ENCODE measurements at regions not wholly inside any gene's neighbourhood (a gene's known extent, or its start where the extent isn't known, plus 50 kb on each side); places are given as distances from the start of the nearest gene placed in this dataset.

DNA sequence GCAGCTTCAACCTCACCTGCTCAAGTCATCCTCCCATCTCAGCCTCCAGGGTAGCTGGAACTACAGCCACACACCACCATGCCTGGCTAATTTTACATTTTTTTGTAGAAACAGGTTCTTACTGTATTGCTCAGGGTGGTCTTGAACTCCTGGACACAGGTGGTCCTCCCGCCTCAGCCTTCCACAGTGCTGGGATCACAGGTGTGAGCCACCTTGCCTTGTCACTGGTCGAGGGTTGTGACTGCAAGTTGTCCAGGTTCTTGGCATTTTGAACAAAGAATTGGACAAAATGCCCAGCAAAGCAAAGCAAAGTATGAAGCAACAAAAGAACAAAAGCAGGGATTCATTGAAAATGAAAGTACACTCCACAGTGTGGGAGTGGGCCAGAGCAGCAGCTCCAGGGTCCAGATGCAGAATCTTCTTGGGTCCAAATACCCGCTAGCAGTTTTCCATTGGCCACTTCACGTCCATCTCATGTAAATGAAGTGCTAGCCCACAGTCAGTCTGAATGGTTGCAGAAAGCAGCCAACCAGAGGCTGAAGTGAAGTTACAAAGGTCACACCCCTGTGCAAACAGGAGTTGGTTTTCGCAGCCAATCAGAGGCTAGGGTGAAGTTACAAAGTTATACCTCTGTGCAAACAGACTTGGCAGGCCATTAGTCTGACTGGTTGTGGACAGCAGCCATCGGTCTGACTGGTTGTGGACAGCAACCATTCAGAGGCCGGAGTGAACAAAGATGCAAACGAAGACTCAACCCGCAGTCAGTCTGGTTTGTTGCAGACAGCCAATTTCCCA lies 109.5 kb upstream of the KIF26B start:
- intact Hi-C loops (cut with micrococcal nuclease): no loop called here
- no peaks in the 10 kb centered on the region for H3K36me3 Mint-ChIP-seq (ENCODE audit: low read depth)
- H3K4me1 Mint-ChIP-seq (ENCODE audit: low read depth): no peaks in the 10 kb centered on the region
- H3K4me3 Mint-ChIP-seq: no peak overlapping the region
- no peak for DNase-seq
- no peaks in the 10 kb centered on the region for H3K9me3 Mint-ChIP-seq
- H3K27ac Mint-ChIP-seq: no peak overlapping the region
- CTCF ChIA-PET: interaction anchor here (1.4 kb wide), 2 partner anchors 244 to 441 kb away, joined by 6 to 18 read pairs; no protein-coding TSS in a partner anchor
- H3K27me3 Mint-ChIP-seq (ENCODE audit: low read depth): no peaks in the 10 kb centered on the region

DNA sequence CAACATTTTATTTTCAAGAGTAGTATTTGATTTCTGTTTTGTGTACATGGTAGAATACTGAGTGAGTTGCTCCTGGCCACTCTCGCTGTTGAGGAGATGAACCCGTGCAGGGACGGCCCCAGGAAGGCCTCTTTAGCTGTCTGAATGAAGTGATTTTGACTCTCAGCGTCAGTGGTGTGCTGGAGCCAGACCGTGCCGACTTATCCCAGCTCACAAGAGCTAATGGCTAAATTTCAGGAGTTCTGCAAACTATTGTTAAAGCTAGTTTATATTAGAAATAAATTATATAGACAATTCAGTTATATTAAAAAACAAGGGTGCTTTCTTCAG lies 111.2 kb upstream of the KIF26B start:
- no peaks in the 10 kb centered on the region for H3K4me1 Mint-ChIP-seq (ENCODE audit: low read depth)
- intact Hi-C loops (cut with micrococcal nuclease): loop anchor here (2.0 kb wide), 1 partner anchor 73 kb away; no protein-coding TSS in a partner anchor

DNA sequence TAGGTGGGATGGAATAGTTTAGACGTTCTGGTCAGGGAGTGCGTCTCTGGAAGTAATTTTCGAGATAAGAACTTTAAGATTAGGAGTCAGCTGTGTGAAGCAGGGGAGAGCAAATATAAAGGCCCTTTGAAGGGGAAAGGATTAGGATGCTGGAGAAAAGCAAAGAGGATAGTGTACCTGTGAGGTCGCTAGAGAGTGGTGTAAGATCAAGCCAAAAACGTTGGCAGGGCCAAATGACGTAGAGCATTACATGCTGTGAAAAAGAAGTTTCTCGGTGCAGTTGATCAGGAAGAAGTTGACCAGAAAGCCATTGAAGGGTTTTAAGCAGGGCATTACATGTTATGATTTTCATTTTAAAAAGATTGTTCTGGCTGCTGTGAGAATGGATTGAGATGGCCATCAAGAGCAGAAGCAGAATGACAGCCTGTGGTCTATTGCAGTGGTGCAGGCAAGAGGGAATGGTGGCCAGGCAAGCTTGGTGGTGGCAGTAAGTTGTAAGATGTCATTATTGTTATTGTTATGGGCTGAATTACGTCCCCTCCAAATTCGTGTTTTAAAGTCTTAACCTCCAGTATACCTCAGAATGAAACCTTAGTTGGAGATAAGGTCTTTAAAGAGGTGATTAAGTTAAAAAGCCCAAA lies 113.6 kb upstream of the KIF26B start:
- H3K36me3 Mint-ChIP-seq (ENCODE audit: low read depth): no peaks in the 10 kb centered on the region
- H3K4me1 Mint-ChIP-seq (ENCODE audit: low read depth): no peaks in the 10 kb centered on the region
- H3K4me3 Mint-ChIP-seq: no peak overlapping the region
- CTCF ChIA-PET: interaction anchor here (1.1 to 4.5 kb wide), 7 partner anchors 11 to 437 kb away, joined by 3 to 47 read pairs (median 16); no protein-coding TSS in a partner anchor
- H3K9me3 Mint-ChIP-seq: no peaks in the 10 kb centered on the region
- no peak overlapping the region for H3K27ac Mint-ChIP-seq
- H3K27me3 Mint-ChIP-seq (ENCODE audit: low read depth): no peaks in the 10 kb centered on the region
- intact Hi-C loops (cut with micrococcal nuclease): no loop called here
- no peak for DNase-seq

More for the DNA sequence above, 111.2 kb upstream of the KIF26B start:
- H3K36me3 Mint-ChIP-seq (ENCODE audit: low read depth): no peaks in the 10 kb centered on the region
- H3K27ac Mint-ChIP-seq: no peak overlapping the region
- H3K27me3 Mint-ChIP-seq (ENCODE audit: low read depth): no peaks in the 10 kb centered on the region
- CTCF ChIA-PET: interaction anchor here (1.0 to 4.5 kb wide), 12 partner anchors 8 to 440 kb away, joined by 3 to 47 read pairs (median 6); partner anchors contain the start of gene HNRNPU
- no peaks in the 10 kb centered on the region for H3K9me3 Mint-ChIP-seq
- no peak overlapping the region for H3K4me3 Mint-ChIP-seq
- DNase-seq: no peak

DNA sequence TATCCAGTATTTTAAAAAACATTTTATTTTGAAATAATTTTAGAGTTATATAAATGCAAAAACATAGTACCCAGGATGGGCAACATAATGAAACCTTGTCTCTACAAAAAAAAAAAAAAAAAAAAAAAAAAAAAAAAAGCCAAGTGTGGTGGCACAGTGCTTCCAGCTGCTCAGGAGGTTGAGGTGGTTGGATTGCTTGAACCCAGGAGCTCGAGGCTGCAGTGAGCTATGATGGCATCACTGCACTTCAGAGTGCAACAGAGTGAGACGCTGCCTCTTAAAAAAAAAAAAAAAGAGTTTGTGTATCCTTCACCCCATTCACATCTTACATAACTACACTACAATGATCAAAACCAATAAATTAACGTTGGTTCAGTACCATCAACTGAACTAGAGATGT lies 115.6 kb upstream of the KIF26B start:
- Mint-ChIP-seq H3K4me3 (no peak overlapping the region), H3K4me1 (ENCODE audit: low read depth) (no peaks in the 10 kb centered on the region), H3K9me3 (no peaks in the 10 kb centered on the region), H3K36me3 (ENCODE audit: low read depth) (no peaks in the 10 kb centered on the region), H3K27ac (no peak overlapping the region), H3K27me3 (ENCODE audit: low read depth) (no peaks in the 10 kb centered on the region)
- CTCF ChIA-PET: interaction anchor here (0.7 to 1.3 kb wide), 2 partner anchors 8 to 238 kb away, joined by 4 to 5 read pairs; no protein-coding TSS in a partner anchor
- DNase-seq: no peak
- intact Hi-C loops (cut with micrococcal nuclease): no loop called here

DNA sequence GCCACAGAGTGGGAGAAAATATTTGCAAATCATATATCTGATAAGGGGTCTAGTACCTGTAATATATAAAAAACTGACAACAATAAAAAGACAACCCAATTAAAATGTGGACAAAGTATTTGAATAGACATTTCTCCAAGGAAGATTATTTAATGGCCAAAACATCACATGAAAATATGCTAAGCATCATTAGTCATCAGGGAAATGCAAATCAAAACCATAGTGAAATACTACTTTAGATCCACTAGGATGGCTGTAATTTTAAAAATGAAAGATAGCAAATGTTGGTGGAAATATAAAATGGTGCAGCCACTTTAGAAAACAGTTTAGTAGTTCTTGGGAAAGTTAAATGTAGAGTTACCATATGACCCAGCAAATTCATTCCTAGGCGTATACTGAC lies 118.7 kb upstream of the KIF26B start:
- Mint-ChIP-seq H3K27ac (no peak overlapping the region), H3K9me3 (no peaks in the 10 kb centered on the region), H3K4me1 (ENCODE audit: low read depth) (no peaks in the 10 kb centered on the region), H3K4me3 (no peak overlapping the region), H3K27me3 (ENCODE audit: low read depth) (no peaks in the 10 kb centered on the region), H3K36me3 (ENCODE audit: low read depth) (no peaks in the 10 kb centered on the region)
- CTCF ChIA-PET: no interaction called here
- intact Hi-C loops (cut with micrococcal nuclease): no loop called here
- DNase-seq: no peak

DNA sequence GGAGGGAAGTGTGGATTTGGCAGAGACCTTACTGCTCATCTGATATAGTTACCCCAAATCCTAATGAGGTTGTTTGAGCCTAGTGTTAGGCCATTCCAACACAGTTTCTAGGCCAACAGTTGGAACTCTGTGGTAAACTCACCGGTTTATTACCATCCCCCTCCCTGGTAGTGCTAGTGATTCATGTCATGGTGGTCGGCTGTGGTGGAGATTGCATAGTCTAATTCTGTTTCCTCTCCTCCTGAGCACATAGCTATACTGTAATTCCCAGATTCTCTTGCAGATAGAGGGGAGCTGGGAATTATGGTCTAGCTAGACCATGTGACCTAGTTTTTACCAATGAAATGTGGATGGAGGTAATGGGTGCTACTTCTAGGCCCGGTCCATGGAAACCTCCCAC lies 123.7 kb upstream of the KIF26B start:
- H3K9me3 Mint-ChIP-seq: no peaks in the 10 kb centered on the region
- peaks cover 5% of the 10 kb centered on the region for H3K4me1 Mint-ChIP-seq (ENCODE audit: low read depth)
- no peak overlapping the region for H3K27ac Mint-ChIP-seq
- no peak overlapping the region for H3K4me3 Mint-ChIP-seq
- H3K27me3 Mint-ChIP-seq (ENCODE audit: low read depth): no peaks in the 10 kb centered on the region
- DNase-seq: no peak
- CTCF ChIA-PET: interaction anchor here (2.7 to 3.1 kb wide), 2 partner anchors 11 to 230 kb away, joined by 7 to 17 read pairs; no protein-coding TSS in a partner anchor
- no peaks in the 10 kb centered on the region for H3K36me3 Mint-ChIP-seq (ENCODE audit: low read depth)
- intact Hi-C loops (cut with micrococcal nuclease): no loop called here

DNA sequence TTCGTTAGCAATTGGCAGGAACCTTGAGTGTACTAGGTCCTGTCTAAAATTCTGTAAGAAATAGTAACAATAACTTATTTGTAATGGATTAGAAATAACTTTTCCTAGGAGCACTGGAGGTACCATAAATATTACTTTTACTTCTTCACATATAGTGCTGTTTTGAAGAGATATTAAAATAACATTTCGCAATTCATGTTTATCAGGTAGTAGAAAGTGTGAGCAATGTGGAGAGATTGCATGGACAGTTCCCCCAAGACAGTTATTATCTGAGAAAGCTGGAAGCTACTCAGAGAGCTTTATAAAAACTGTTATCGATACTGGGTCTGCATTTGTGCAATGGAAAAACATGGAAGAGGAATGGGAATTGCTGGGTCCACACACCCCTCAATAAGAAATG lies 128.5 kb upstream of the KIF26B start:
- H3K27ac Mint-ChIP-seq: no peak overlapping the region
- CTCF ChIA-PET: interaction anchor here (1.3 kb wide), 1 partner anchor 16 kb away, joined by 3 read pairs; no protein-coding TSS in a partner anchor
- no peak overlapping the region for H3K4me3 Mint-ChIP-seq
- peaks cover 5% of the 10 kb centered on the region for H3K4me1 Mint-ChIP-seq (ENCODE audit: low read depth)
- intact Hi-C loops (cut with micrococcal nuclease): no loop called here
- no peaks in the 10 kb centered on the region for H3K27me3 Mint-ChIP-seq (ENCODE audit: low read depth)
- DNase-seq: no peak
- no peaks in the 10 kb centered on the region for H3K9me3 Mint-ChIP-seq
- H3K36me3 Mint-ChIP-seq (ENCODE audit: low read depth): no peaks in the 10 kb centered on the region

DNA sequence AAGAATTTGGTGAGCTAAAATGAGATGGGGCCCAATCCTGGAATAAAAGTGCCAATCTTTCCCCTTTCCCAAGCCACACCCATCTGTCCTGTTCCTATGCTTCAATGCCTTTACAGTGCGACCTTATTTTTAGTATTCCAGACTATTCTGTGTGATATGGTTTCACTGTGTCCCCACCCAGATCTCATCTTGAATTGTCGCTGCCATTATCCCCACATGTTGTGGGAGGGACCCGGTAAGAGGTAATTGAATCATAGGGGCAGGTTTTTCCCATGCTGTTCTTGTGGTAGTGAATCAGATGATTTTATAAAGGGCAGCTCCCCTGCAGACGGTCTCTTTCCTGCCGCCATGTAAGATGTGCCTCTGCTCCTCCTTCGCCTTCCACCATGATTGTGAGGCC lies 129.3 kb upstream of the KIF26B start:
- H3K4me1 Mint-ChIP-seq (ENCODE audit: low read depth): peaks cover 5% of the 10 kb centered on the region
- CTCF ChIA-PET: interaction anchor here (1.3 kb wide), 1 partner anchor 17 kb away, joined by 3 read pairs; no protein-coding TSS in a partner anchor
- no peaks in the 10 kb centered on the region for H3K36me3 Mint-ChIP-seq (ENCODE audit: low read depth)
- no peak overlapping the region for H3K4me3 Mint-ChIP-seq
- H3K27ac Mint-ChIP-seq: no peak overlapping the region
- no peaks in the 10 kb centered on the region for H3K27me3 Mint-ChIP-seq (ENCODE audit: low read depth)
- intact Hi-C loops (cut with micrococcal nuclease): no loop called here
- DNase-seq: no peak
- H3K9me3 Mint-ChIP-seq: no peaks in the 10 kb centered on the region

DNA sequence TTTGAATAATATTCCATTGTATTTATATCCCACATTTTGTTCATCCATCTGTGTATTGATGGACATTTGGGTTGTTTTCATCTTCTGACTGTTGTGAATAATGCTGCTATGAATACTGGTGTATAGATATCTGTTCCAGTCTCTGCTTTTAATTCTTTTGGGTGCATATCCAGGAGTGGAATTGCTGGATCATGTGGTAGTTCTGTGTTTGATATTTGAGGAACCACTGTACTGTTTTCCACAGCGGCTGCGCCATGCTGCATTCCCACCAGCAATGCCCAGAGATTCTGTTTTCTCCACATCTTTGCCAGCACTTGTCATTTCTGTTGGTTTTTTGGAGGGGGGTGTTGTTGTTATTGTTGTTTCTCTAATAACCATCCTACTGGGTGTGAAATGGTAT lies 131.6 kb upstream of the KIF26B start:
- H3K27me3 Mint-ChIP-seq (ENCODE audit: low read depth): no peaks in the 10 kb centered on the region
- DNase-seq: no peak
- CTCF ChIA-PET: no interaction called here
- H3K4me1 Mint-ChIP-seq (ENCODE audit: low read depth): peaks cover 2% of the 10 kb centered on the region
- H3K27ac Mint-ChIP-seq: no peak overlapping the region
- H3K36me3 Mint-ChIP-seq (ENCODE audit: low read depth): no peaks in the 10 kb centered on the region
- H3K9me3 Mint-ChIP-seq: no peaks in the 10 kb centered on the region
- intact Hi-C loops (cut with micrococcal nuclease): no loop called here
- H3K4me3 Mint-ChIP-seq: no peak overlapping the region

DNA sequence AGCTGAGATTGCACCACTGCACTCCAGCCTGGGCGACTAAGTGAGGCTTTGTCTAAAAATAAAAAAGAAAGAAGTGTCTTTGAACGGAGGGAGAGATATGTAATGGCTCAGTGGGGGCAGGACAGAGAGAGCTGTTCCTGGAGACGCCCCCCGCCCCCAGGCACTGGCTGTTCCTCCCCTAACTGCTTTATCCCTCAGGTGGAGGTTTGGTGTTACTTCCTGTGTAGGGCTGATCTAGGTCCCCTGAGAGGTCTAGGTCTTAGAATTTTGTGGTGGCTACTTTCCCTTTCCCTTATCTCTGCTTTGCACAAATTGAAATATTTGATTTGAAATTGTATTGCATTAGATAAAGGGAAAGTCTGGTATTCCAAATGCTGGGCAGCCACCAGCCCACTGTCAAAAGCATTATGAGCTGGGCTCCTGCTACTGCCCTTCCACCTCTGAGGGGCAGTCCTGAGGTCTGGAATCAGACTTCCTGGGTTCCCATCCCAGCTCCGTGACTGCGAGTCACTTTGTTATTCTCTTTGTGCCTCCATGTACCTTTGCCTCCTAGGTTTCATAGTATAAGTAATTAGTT lies 134.8 kb upstream of the KIF26B start:
- intact Hi-C loops (cut with micrococcal nuclease): no loop called here
- DNase-seq: no peak
- Mint-ChIP-seq H3K27me3 (ENCODE audit: low read depth) (no peaks in the 10 kb centered on the region), H3K9me3 (no peaks in the 10 kb centered on the region), H3K27ac (no peak overlapping the region), H3K36me3 (ENCODE audit: low read depth) (no peaks in the 10 kb centered on the region), H3K4me3 (no peak overlapping the region), H3K4me1 (ENCODE audit: low read depth) (peaks cover 2% of the 10 kb centered on the region)
- CTCF ChIA-PET: no interaction called here

DNA sequence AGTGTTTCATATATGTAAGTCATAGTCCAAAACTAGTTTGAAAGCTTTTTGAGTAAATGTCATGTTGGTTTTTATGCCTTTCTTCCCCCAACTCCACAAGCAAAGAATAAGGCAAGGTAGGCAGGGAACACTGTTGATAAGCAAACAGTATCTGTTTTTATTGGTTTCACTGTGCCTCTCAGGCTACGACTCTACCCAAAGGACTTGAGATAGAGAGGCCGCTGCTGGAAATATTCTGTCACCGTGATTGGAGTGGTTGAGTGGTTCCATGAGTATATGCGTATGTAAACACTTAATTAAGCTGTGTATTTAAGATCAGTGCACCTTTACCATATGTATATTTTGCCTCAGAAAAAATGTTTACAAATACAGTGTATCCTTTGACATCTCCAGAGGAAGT lies 138.1 kb upstream of the KIF26B start:
- H3K4me1 Mint-ChIP-seq (ENCODE audit: low read depth): peaks cover 2% of the 10 kb centered on the region
- DNase-seq: no peak
- H3K9me3 Mint-ChIP-seq: no peaks in the 10 kb centered on the region
- H3K4me3 Mint-ChIP-seq: no peak overlapping the region
- no peaks in the 10 kb centered on the region for H3K36me3 Mint-ChIP-seq (ENCODE audit: low read depth)
- no peaks in the 10 kb centered on the region for H3K27me3 Mint-ChIP-seq (ENCODE audit: low read depth)
- H3K27ac Mint-ChIP-seq: no peak overlapping the region
- intact Hi-C loops (cut with micrococcal nuclease): no loop called here
- CTCF ChIA-PET: interaction anchor here (0.7 to 1.6 kb wide), 4 partner anchors 9 to 28 kb away, joined by 3 to 5 read pairs (median 4); no protein-coding TSS in a partner anchor

DNA sequence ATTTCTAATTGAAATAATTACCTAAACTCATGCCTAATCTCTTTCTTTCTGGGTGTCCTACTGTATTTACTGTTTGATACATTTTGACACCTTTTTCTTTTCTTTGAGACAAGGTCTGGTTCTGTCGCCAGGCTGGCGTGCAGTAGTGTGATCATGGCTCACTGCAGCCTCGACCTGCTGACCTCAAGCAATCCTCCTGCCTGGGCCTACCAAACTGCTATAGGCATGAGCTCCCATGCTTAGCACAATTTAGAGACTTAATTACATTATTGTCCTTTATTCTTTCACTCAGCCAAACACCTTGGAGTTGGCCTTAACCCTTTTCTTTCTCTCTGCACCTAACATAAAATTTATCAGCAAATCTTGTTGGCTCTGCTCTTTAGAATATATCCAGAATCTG lies 139.8 kb upstream of the KIF26B start:
- CTCF ChIA-PET: interaction anchor here (0.6 kb wide), 1 partner anchor 427 kb away, joined by 3 read pairs; no protein-coding TSS in a partner anchor
- intact Hi-C loops (cut with micrococcal nuclease): no loop called here
- Mint-ChIP-seq H3K27ac (no peak overlapping the region), H3K9me3 (no peaks in the 10 kb centered on the region), H3K27me3 (ENCODE audit: low read depth) (no peaks in the 10 kb centered on the region), H3K4me1 (ENCODE audit: low read depth) (peaks cover 2% of the 10 kb centered on the region), H3K36me3 (ENCODE audit: low read depth) (no peaks in the 10 kb centered on the region), H3K4me3 (no peak overlapping the region)
- no peak for DNase-seq

Data from activated naive CD4-positive, alpha-beta T cell treated with anti-CD3 and anti-CD28 coated beads for 36 hours (primary cell).